ENCODE measurements at regions not wholly inside any gene's neighbourhood (a gene's known extent, or its start where the extent isn't known, plus 50 kb on each side); places are given as distances from the start of the nearest gene placed in this dataset.

GRCh38 chr1:116273042-116273783, 99.8 kb upstream of the ATP1A1 start (continued):
- TF ChIP-seq RREB1 (CRISPR knock-in tag; IDR thresholded peaks at IDR 0.05) (no peak), ZFPM2 (CRISPR knock-in tag; IDR thresholded peaks at IDR 0.05) (no peak), ZNF217 (CRISPR knock-in tag; IDR thresholded peaks at IDR 0.05) (no peak), RNF2 (IDR thresholded peaks at IDR 0.05) (no peak), NR1H2 (CRISPR knock-in tag; IDR thresholded peaks at IDR 0.05) (no peak), ZNF239 (CRISPR knock-in tag; IDR thresholded peaks at IDR 0.05) (no peak)
- TF ChIP-seq, protein P1, sequence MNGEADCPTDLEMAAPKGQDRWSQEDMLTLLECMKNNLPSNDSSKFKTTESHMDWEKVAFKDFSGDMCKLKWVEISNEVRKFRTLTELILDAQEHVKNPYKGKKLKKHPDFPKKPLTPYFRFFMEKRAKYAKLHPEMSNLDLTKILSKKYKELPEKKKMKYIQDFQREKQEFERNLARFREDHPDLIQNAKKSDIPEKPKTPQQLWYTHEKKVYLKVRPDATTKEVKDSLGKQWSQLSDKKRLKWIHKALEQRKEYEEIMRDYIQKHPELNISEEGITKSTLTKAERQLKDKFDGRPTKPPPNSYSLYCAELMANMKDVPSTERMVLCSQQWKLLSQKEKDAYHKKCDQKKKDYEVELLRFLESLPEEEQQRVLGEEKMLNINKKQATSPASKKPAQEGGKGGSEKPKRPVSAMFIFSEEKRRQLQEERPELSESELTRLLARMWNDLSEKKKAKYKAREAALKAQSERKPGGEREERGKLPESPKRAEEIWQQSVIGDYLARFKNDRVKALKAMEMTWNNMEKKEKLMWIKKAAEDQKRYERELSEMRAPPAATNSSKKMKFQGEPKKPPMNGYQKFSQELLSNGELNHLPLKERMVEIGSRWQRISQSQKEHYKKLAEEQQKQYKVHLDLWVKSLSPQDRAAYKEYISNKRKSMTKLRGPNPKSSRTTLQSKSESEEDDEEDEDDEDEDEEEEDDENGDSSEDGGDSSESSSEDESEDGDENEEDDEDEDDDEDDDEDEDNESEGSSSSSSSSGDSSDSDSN (IDR thresholded peaks at IDR 0.05; ENCODE audit: borderline replicate concordance in 1 of 2, low read depth in 2 of 2, low read length in 2 of 2) = no peak

Data from K562 (cell line).